GM23248 (cell line): ENCODE measurements at regions not wholly inside any gene's neighbourhood (a gene's known extent, or its start where the extent isn't known, plus 50 kb on each side); places are given as distances from the start of the nearest gene placed in this dataset.

Experiments used
- DNase-seq: peaks from one replicate; pipeline ENCODE4 v3.0.0-alpha.2; 2015
- H2AFZ ChIP-seq: fragments of 200-600 bp; sonication (generic); 2 replicates; pipeline ENCODE4 v1.6.1; 2016; ENCODE audit warnings: antibody characterized with exemption
- H3F3A ChIP-seq: fragments of 200-600 bp; sonication (generic); 2 replicates; pipeline ENCODE4 v1.6.1; 2016; ENCODE audit warnings: mild to moderate bottlenecking, antibody characterized with exemption, mixed run types; ENCODE audit not compliant: insufficient read depth
- H3K27ac ChIP-seq: fragments of 200-600 bp; sonication (generic); 2 replicates; pipeline ENCODE4 v1.5.1; 2016; ENCODE audit warnings: mild to moderate bottlenecking
- H3K27me3 ChIP-seq: fragments of 200-600 bp; sonication (generic); replicated peaks from 2 replicates; pipeline ENCODE4 v1.6.1; 2016; ENCODE audit warnings: mild to moderate bottlenecking; ENCODE audit not compliant: insufficient read depth
- H3K36me3 ChIP-seq: fragments of 200-600 bp; sonication (generic); 2 replicates; pipeline ENCODE4 v1.6.1; 2016; ENCODE audit warnings: low read depth, mild to moderate bottlenecking
- H3K4me1 ChIP-seq: fragments of 200-600 bp; sonication (generic); 2 replicates; pipeline ENCODE4 v1.6.1; 2016; ENCODE audit warnings: mild to moderate bottlenecking; ENCODE audit not compliant: insufficient read depth
- H3K4me2 ChIP-seq: fragments of 200-600 bp; sonication (generic); one replicate; pipeline ENCODE4 v1.6.1; 2016; ENCODE audit warnings: mild to moderate bottlenecking; ENCODE audit not compliant: unreplicated experiment
- H3K4me3 ChIP-seq: fragments of 200-600 bp; sonication (generic); 2 replicates; pipeline ENCODE4 v1.5.1; 2016; ENCODE audit warnings: mild to moderate bottlenecking
- H3K79me2 ChIP-seq: fragments of 200-600 bp; sonication (generic); 2 replicates; pipeline ENCODE4 v1.6.1; 2016; ENCODE audit warnings: mild to moderate bottlenecking; ENCODE audit not compliant: insufficient read depth
- H3K9ac ChIP-seq: fragments of 200-600 bp; sonication (generic); 2 replicates; pipeline ENCODE4 v1.6.1; 2016; ENCODE audit warnings: mild to moderate bottlenecking
- H3K9me2 ChIP-seq: fragments of 200-600 bp; sonication (generic); 2 replicates; pipeline ENCODE4 v1.6.1; 2016; ENCODE audit warnings: mixed run types, mild to moderate bottlenecking, moderate library complexity; ENCODE audit not compliant: insufficient read depth
- H3K9me3 ChIP-seq: fragments of 200-600 bp; sonication (generic); one replicate; pipeline ENCODE4 v1.6.1; 2017; ENCODE audit warnings: low read depth
- H4K20me1 ChIP-seq: fragments of 200-600 bp; sonication (generic); 2 replicates; pipeline ENCODE4 v1.6.0; 2016; ENCODE audit not compliant: insufficient read depth
- EZH2 ChIP-seq: fragments of 200-600 bp; sonication (generic); IDR thresholded peaks from 2 replicates; pipeline ENCODE4 v1.6.1; 2018; ENCODE audit warnings: antibody characterized with exemption, mild to moderate bottlenecking; ENCODE audit not compliant: insufficient read depth, poor library complexity, severe bottlenecking
- EZH2phosphoT487 ChIP-seq: fragments of 200-600 bp; sonication (generic); IDR thresholded peaks from 2 replicates; pipeline ENCODE4 v1.6.1; 2018; ENCODE audit warnings: antibody characterized with exemption, moderate library complexity, mild to moderate bottlenecking, low read depth; ENCODE audit not compliant: insufficient read depth
- WGBS, 2 experiments: methylation state at CpG; one replicate each; pipeline ENCODE4 v1.1.6; 2015 to 2017; ENCODE audit warnings: low lambda C conversion rate in 2 of 2, low coverage in 1 of 2; ENCODE audit errors: missing lambda C conversion rate in 2 of 2; 5-methylcytosine and 5-hydroxymethylcytosine counted together
- in situ Hi-C: fragments of 300-500 bp; cut with MboI; formaldehyde crosslinking; loops from 2 replicates; pipeline ENCODE4 v1.15.0; 2020

- no peak for TF ChIP-seq EZH2phosphoT487
- TF ChIP-seq EZH2 = no peak
- H3K9me2 ChIP-seq = no peaks in the 10 kb centered on the region
- in situ Hi-C loops = no loop called here
- H3K27ac ChIP-seq = no peak overlapping the region
- H3F3A ChIP-seq = no peaks in the 10 kb centered on the region
- H3K4me3 ChIP-seq = no peak overlapping the region
- no peaks in the 10 kb centered on the region for H3K4me1 ChIP-seq
- H3K36me3 ChIP-seq = no peaks in the 10 kb centered on the region
- no peaks in the 10 kb centered on the region for H3K79me2 ChIP-seq
- H4K20me1 ChIP-seq = no peaks in the 10 kb centered on the region
- no peaks in the 10 kb centered on the region for H3K27me3 ChIP-seq
- H3K9ac ChIP-seq = no peak overlapping the region
- no peak overlapping the region for H3K4me2 ChIP-seq
- H2AFZ ChIP-seq = no peak overlapping the region
- H3K9me3 ChIP-seq = no peaks in the 10 kb centered on the region
- DNase-seq = no peak
- WGBS, 2 experiments = 36 to 44% methylated on average over 5 of the region's 5 CpGs
These were observed 126.6 kb upstream of the KCNH7 start for GRCh38 chr2:162965191-162965590.

- Histone ChIP-seq H3K9me2 (no peaks in the 10 kb centered on the region), H3K79me2 (no peaks in the 10 kb centered on the region), H3K36me3 (no peaks in the 10 kb centered on the region), H3K4me2 (no peak overlapping the region), H3K9me3 (no peaks in the 10 kb centered on the region), H3K27ac (no peak overlapping the region), H3K4me3 (no peak overlapping the region), H3K4me1 (no peaks in the 10 kb centered on the region), H4K20me1 (no peaks in the 10 kb centered on the region), H3K27me3 (no peaks in the 10 kb centered on the region), H3F3A (no peaks in the 10 kb centered on the region), H3K9ac (no peak overlapping the region), H2AFZ (no peak overlapping the region)
- in situ Hi-C loops = no loop called here
- DNase-seq = no peak
- TF ChIP-seq EZH2 (no peak), EZH2phosphoT487 (no peak)
- WGBS, 2 experiments = 44 to 45% methylated on average over 3 of the region's 3 CpGs
These were observed 125.9 kb upstream of the KCNH7 start for GRCh38 chr2:162964513-162964912.

GRCh38 chr2:162963156-162963555, 124.6 kb upstream of the KCNH7 start:
- Histone ChIP-seq H3F3A (no peaks in the 10 kb centered on the region), H3K9me2 (no peaks in the 10 kb centered on the region), H4K20me1 (no peaks in the 10 kb centered on the region), H3K4me3 (no peak overlapping the region), H3K9ac (no peak overlapping the region), H3K79me2 (no peaks in the 10 kb centered on the region), H3K27ac (no peak overlapping the region), H3K4me1 (no peaks in the 10 kb centered on the region), H2AFZ (no peak overlapping the region), H3K4me2 (no peak overlapping the region), H3K36me3 (no peaks in the 10 kb centered on the region), H3K27me3 (no peaks in the 10 kb centered on the region), H3K9me3 (no peaks in the 10 kb centered on the region)
- DNase-seq = no peak
- TF ChIP-seq EZH2phosphoT487 (no peak), EZH2 (no peak)
- in situ Hi-C loops = no loop called here

- Histone ChIP-seq H3K4me2 (no peak overlapping the region), H3K27me3 (no peaks in the 10 kb centered on the region), H3K27ac (no peak overlapping the region), H3K36me3 (no peaks in the 10 kb centered on the region), H3K4me3 (no peak overlapping the region), H3K4me1 (no peaks in the 10 kb centered on the region), H3F3A (no peaks in the 10 kb centered on the region), H2AFZ (no peak overlapping the region), H4K20me1 (no peaks in the 10 kb centered on the region), H3K79me2 (no peaks in the 10 kb centered on the region), H3K9me3 (no peaks in the 10 kb centered on the region), H3K9ac (no peak overlapping the region), H3K9me2 (no peaks in the 10 kb centered on the region)
- DNase-seq = no peak
- TF ChIP-seq EZH2phosphoT487 (no peak), EZH2 (no peak)
- WGBS, 2 experiments = 9 to 16% methylated on average over 2 of the region's 2 CpGs
- in situ Hi-C loops = no loop called here
These were observed 107.2 kb upstream of the KCNH7 start for GRCh38 chr2:162945785-162946184.

- no peak overlapping the region for H2AFZ ChIP-seq
- H3K27ac ChIP-seq = no peak overlapping the region
- H3K4me3 ChIP-seq = no peak overlapping the region
- in situ Hi-C loops = no loop called here
- WGBS, 2 experiments = 68 to 70% methylated on average over 13 of the region's 13 CpGs
- no peaks in the 10 kb centered on the region for H3K9me2 ChIP-seq
- DNase-seq = no peak
- no peaks in the 10 kb centered on the region for H3K9me3 ChIP-seq
- no peaks in the 10 kb centered on the region for H3K36me3 ChIP-seq
- TF ChIP-seq EZH2 (no peak), EZH2phosphoT487 (no peak)
- H4K20me1 ChIP-seq = no peaks in the 10 kb centered on the region
- no peaks in the 10 kb centered on the region for H3K79me2 ChIP-seq
- H3K9ac ChIP-seq = no peak overlapping the region
- H3K27me3 ChIP-seq = no peaks in the 10 kb centered on the region
- H3K4me2 ChIP-seq = no peak overlapping the region
- H3F3A ChIP-seq = no peaks in the 10 kb centered on the region
- H3K4me1 ChIP-seq = no peaks in the 10 kb centered on the region
These were observed 99.8 kb upstream of the KCNH7 start for GRCh38 chr2:162938387-162938786.
